ENCODE measurements at regions not wholly inside any gene's neighbourhood (a gene's known extent, or its start where the extent isn't known, plus 50 kb on each side); places are given as distances from the start of the nearest gene placed in this dataset.

- DNase-seq = no peak
- no peak overlapping the region for H3K27ac ChIP-seq (ENCODE audit: low read depth in 2 of 2, low read length in 1 of 2)
- H3K9ac ChIP-seq = no peak overlapping the region
- H3K27me3 ChIP-seq (ENCODE audit: insufficient read depth) = no peaks in the 10 kb centered on the region
- no peaks in the 10 kb centered on the region for H3K36me3 ChIP-seq (replicated peaks in 1 of 2; ENCODE audit: control insufficient read depth in 1 of 2, insufficient read depth in 2 of 2, low read length in 1 of 2)
- ChIA-PET POLR2A (no interaction called here), CTCF (interaction anchor here (1.0 kb wide), 1 partner anchor 10 kb away, joined by 3 read pairs; no protein-coding TSS in a partner anchor)
- no peaks in the 10 kb centered on the region for H3K79me2 ChIP-seq (ENCODE audit: insufficient read depth)
- H3K4me2 ChIP-seq = no peak overlapping the region
- H3K9me2 ChIP-seq = no peaks in the 10 kb centered on the region
- H3K4me3 ChIP-seq (ENCODE audit: low read depth in 2 of 2, low read length in 1 of 2) = no peak overlapping the region
- H3K4me1 ChIP-seq (ENCODE audit: control insufficient read depth in 1 of 2, insufficient read depth in 2 of 2, low read depth in 1 of 2, low read length in 1 of 2) = no peaks in the 10 kb centered on the region
- WGBS (ENCODE audit: low lambda C conversion rate) = 41% methylated on average over 5 of the region's 5 CpGs
- no peak overlapping the region for H2AFZ ChIP-seq (ENCODE audit: low read depth)
- no peak for TF ChIP-seq FOXJ3 (CRISPR knock-in tag; IDR thresholded peaks at IDR 0.05)
- TF ChIP-seq RFX5 (IDR thresholded peaks at IDR 0.05; ENCODE audit: low read length) = no peak
- TF ChIP-seq EP300 (IDR thresholded peaks at IDR 0.05; ENCODE audit: borderline replicate concordance in 1 of 2, low read depth in 1 of 2, low read length in 1 of 2) = no peak
- no peak for TF ChIP-seq PBX3 (IDR thresholded peaks at IDR 0.05)
- no peak for TF ChIP-seq NFIC (IDR thresholded peaks at IDR 0.05; ENCODE audit: borderline replicate concordance)
- TF ChIP-seq RXRA (IDR thresholded peaks at IDR 0.05; ENCODE audit: borderline replicate concordance, low read depth) = no peak
- TF ChIP-seq FOXM1 (IDR thresholded peaks at IDR 0.05; ENCODE audit: low read depth) = no peak
- no peak for TF ChIP-seq TAF1 (IDR thresholded peaks at IDR 0.05; ENCODE audit: borderline replicate concordance, low read depth, low read length)
- no peak for TF ChIP-seq SIN3A (IDR thresholded peaks at IDR 0.05; ENCODE audit: borderline replicate concordance, low read depth, low read length)
- TF ChIP-seq FOSL2 (IDR thresholded peaks at IDR 0.05; ENCODE audit: borderline replicate concordance, low read depth) = no peak
- no peak for TF ChIP-seq POLR2AphosphoS5 (IDR thresholded peaks at IDR 0.05; ENCODE audit: low read depth, low read length)
- H3K9me3 ChIP-seq = no peaks in the 10 kb centered on the region
- no peaks in the 10 kb centered on the region for H4K20me1 ChIP-seq (ENCODE audit: insufficient read depth)
- H3F3A ChIP-seq (replicated peaks; ENCODE audit: insufficient read depth) = no peaks in the 10 kb centered on the region
These were observed 391.6 kb upstream of the HS6ST1 start for GRCh38 chr2:128710242-128710641.

- CTCF ChIA-PET = interaction anchor here (1.0 kb wide), 1 partner anchor 10 kb away, joined by 3 read pairs; no protein-coding TSS in a partner anchor
- no peak overlapping the region for H3K27ac ChIP-seq (ENCODE audit: low read depth in 2 of 2, low read length in 1 of 2)
- WGBS (ENCODE audit: low lambda C conversion rate) = 46% methylated on average over 2 of the region's 2 CpGs
- TF ChIP-seq TEAD4 (IDR thresholded peaks at IDR 0.05; ENCODE audit: borderline replicate concordance, insufficient read depth) = no peak
- no peak for TF ChIP-seq EP300 (IDR thresholded peaks at IDR 0.05; ENCODE audit: borderline replicate concordance in 1 of 2, low read depth in 1 of 2, low read length in 1 of 2)
- no peak for TF ChIP-seq PBX3 (IDR thresholded peaks at IDR 0.05)
- TF ChIP-seq RAD21 (IDR thresholded peaks at IDR 0.05; ENCODE audit: low read length) = no peak
- no peak for TF ChIP-seq ZBTB33 (IDR thresholded peaks at IDR 0.05; ENCODE audit: borderline replicate concordance, low read depth)
- no peak for TF ChIP-seq SMC3 (IDR thresholded peaks at IDR 0.05; ENCODE audit: low read depth, low read length)
- TF ChIP-seq EZH2phosphoT487 (IDR thresholded peaks at IDR 0.05; ENCODE audit: borderline replicate concordance, low read depth) = no peak
- TF ChIP-seq CHD2 (IDR thresholded peaks at IDR 0.05; ENCODE audit: low read length, partially characterized antibody) = no peak
- no peak for TF ChIP-seq FOXJ3 (CRISPR knock-in tag; IDR thresholded peaks at IDR 0.05)
- no peak for TF ChIP-seq RFX5 (IDR thresholded peaks at IDR 0.05; ENCODE audit: low read length)
- no peak for TF ChIP-seq ELF1 (IDR thresholded peaks at IDR 0.05)
- TF ChIP-seq YY1 (IDR thresholded peaks at IDR 0.05; ENCODE audit: low read depth) = no peak
- TF ChIP-seq RXRA (IDR thresholded peaks at IDR 0.05; ENCODE audit: borderline replicate concordance, low read depth) = no peak
- no peak for TF ChIP-seq NFIC (IDR thresholded peaks at IDR 0.05; ENCODE audit: borderline replicate concordance)
- TF ChIP-seq FOSL2 (IDR thresholded peaks at IDR 0.05; ENCODE audit: borderline replicate concordance, low read depth) = no peak
- TF ChIP-seq FOXM1 (IDR thresholded peaks at IDR 0.05; ENCODE audit: low read depth) = no peak
- TF ChIP-seq CTCF (IDR thresholded peaks at IDR 0.05) = no peak
These were observed 392.1 kb upstream of the HS6ST1 start for GRCh38 chr2:128710729-128711128.

More at GRCh38 chr2:128710729-128711128, 392.1 kb upstream of the HS6ST1 start:
- no peaks in the 10 kb centered on the region for H3K27me3 ChIP-seq (ENCODE audit: insufficient read depth)
- H3K9ac ChIP-seq = no peak overlapping the region
- H3K9me2 ChIP-seq = no peaks in the 10 kb centered on the region
- no peaks in the 10 kb centered on the region for H3K4me1 ChIP-seq (ENCODE audit: control insufficient read depth in 1 of 2, insufficient read depth in 2 of 2, low read depth in 1 of 2, low read length in 1 of 2)
- no peaks in the 10 kb centered on the region for H3F3A ChIP-seq (replicated peaks; ENCODE audit: insufficient read depth)
- H3K79me2 ChIP-seq (ENCODE audit: insufficient read depth) = no peaks in the 10 kb centered on the region
- no peak for DNase-seq
- POLR2A ChIA-PET = no interaction called here
- no peaks in the 10 kb centered on the region for H3K9me3 ChIP-seq
- H3K4me3 ChIP-seq (ENCODE audit: low read depth in 2 of 2, low read length in 1 of 2) = no peak overlapping the region
- H2AFZ ChIP-seq (ENCODE audit: low read depth) = no peak overlapping the region
- H4K20me1 ChIP-seq (ENCODE audit: insufficient read depth) = no peaks in the 10 kb centered on the region
- no peak overlapping the region for H3K4me2 ChIP-seq
- no peaks in the 10 kb centered on the region for H3K36me3 ChIP-seq (replicated peaks in 1 of 2; ENCODE audit: control insufficient read depth in 1 of 2, insufficient read depth in 2 of 2, low read length in 1 of 2)

Measured in SK-N-SH (cell line).